GM23338 (cell line): ENCODE measurements at regions not wholly inside any gene's neighbourhood (a gene's known extent, or its start where the extent isn't known, plus 50 kb on each side); places are given as distances from the start of the nearest gene placed in this dataset.

Experiments used
- ATAC-seq: fragments of 200-7000 bp; cut with Tn5 transposase; 3 replicates; pipeline ENCODE4 v1.9.1; 2020
- DNase-seq: peaks from one replicate; pipeline ENCODE4 v3.0.0-alpha.2; 2015; ENCODE audit warnings: low spot score
- H2AFZ ChIP-seq: fragments of 200-600 bp; sonication (generic); 2 replicates; pipeline ENCODE4 v1.8.0; 2016; ENCODE audit warnings: antibody characterized with exemption, mild to moderate bottlenecking, moderate library complexity
- H3F3A ChIP-seq: fragments of 200-600 bp; sonication (generic); replicated peaks from 2 replicates; pipeline ENCODE4 v1.8.0; 2017; ENCODE audit warnings: antibody characterized with exemption, mixed run types, low read depth
- H3K27ac ChIP-seq: fragments of 200-600 bp; sonication (generic); 2 replicates; pipeline ENCODE4 v1.6.1; 2016; ENCODE audit warnings: low read depth
- H3K27me3 ChIP-seq: fragments of 200-600 bp; sonication (generic); 2 replicates; pipeline ENCODE4 v1.8.0; 2016; ENCODE audit warnings: mild to moderate bottlenecking, mixed run types, moderate library complexity; ENCODE audit not compliant: insufficient read depth
- H3K36me3 ChIP-seq: fragments of 200-600 bp; sonication (generic); 2 replicates; pipeline ENCODE4 v1.8.0; 2016; ENCODE audit warnings: mild to moderate bottlenecking; ENCODE audit not compliant: insufficient read depth
- H3K4me1 ChIP-seq: fragments of 200-600 bp; sonication (generic); 2 replicates; pipeline ENCODE4 v1.8.0; 2016; ENCODE audit warnings: mild to moderate bottlenecking, moderate library complexity; ENCODE audit not compliant: insufficient read depth
- H3K4me2 ChIP-seq: fragments of 200-600 bp; sonication (generic); 2 replicates; pipeline ENCODE4 v1.7.1; 2017; ENCODE audit warnings: mixed run types
- H3K4me3 ChIP-seq: fragments of 200-600 bp; sonication (generic); 2 replicates; pipeline ENCODE4 v1.6.1; 2016; ENCODE audit warnings: mixed run types
- H3K79me2 ChIP-seq: fragments of 200-600 bp; sonication (generic); replicated peaks from 2 replicates; pipeline ENCODE4 v1.8.0; 2017; ENCODE audit warnings: mild to moderate bottlenecking; ENCODE audit not compliant: insufficient read depth
- H3K9me2 ChIP-seq: fragments of 200-600 bp; sonication (generic); 2 replicates; pipeline ENCODE4 v1.8.0; 2017; ENCODE audit not compliant: insufficient read depth
- H4K20me1 ChIP-seq: fragments of 200-600 bp; sonication (generic); replicated peaks from 2 replicates; pipeline ENCODE4 v1.8.0; 2017; ENCODE audit warnings: mild to moderate bottlenecking; ENCODE audit not compliant: insufficient read depth
- H3K27ac Mint-ChIP-seq: 2 replicates; pipeline ENCODE4 v1.8.0; 2020; ENCODE audit warnings: inconsistent platforms, mild to moderate bottlenecking, moderate library complexity, mixed read lengths
- H3K27me3 Mint-ChIP-seq: 3 replicates; pipeline ENCODE4 v1.8.0; 2022; ENCODE audit warnings: low read depth, mild to moderate bottlenecking, moderate library complexity, mixed read lengths, inconsistent platforms; ENCODE audit not compliant: insufficient read depth, poor library complexity
- H3K36me3 Mint-ChIP-seq: 3 replicates; pipeline ENCODE4 v1.8.0; 2021; ENCODE audit warnings: low read depth, mild to moderate bottlenecking, inconsistent platforms, moderate library complexity, mixed read lengths
- H3K4me1 Mint-ChIP-seq: 3 replicates; pipeline ENCODE4 v1.8.0; 2020; ENCODE audit warnings: mild to moderate bottlenecking, inconsistent platforms, mixed read lengths
- H3K4me3 Mint-ChIP-seq: 3 replicates; pipeline ENCODE4 v1.8.0; 2021; ENCODE audit warnings: moderate library complexity, mild to moderate bottlenecking, inconsistent platforms, mixed read lengths
- H3K9me3 Mint-ChIP-seq: 3 replicates; pipeline ENCODE4 v1.8.0; 2020; ENCODE audit warnings: moderate library complexity, mild to moderate bottlenecking, inconsistent platforms, mixed read lengths
- CREB1 ChIP-seq: fragments of 250-450 bp; sonication (Bioruptor Pico); IDR thresholded peaks from 2 replicates; pipeline ENCODE4 v1.5.0; 2020; ENCODE audit warnings: low read depth, mild to moderate bottlenecking, moderate library complexity
- CTCF ChIP-seq, 2 experiments: fragments of 200-600 bp in 1 of 2; sonication (generic) in 1 of 2; conservative IDR thresholded peaks; 2 replicates each; pipeline versions ENCODE4 v1.5.1 to v1.6.1; 2016 to 2017; ENCODE audit warnings: antibody characterized with exemption in 2 of 2, low read depth in 2 of 2, mild to moderate bottlenecking in 2 of 2, moderate library complexity in 1 of 2
- ETS1 ChIP-seq: IDR thresholded peaks from 2 replicates; pipeline ENCODE4 v1.6.1; 2016; ENCODE audit warnings: antibody characterized with exemption
- EZH2 ChIP-seq: fragments of 200-600 bp; sonication (generic); IDR thresholded peaks from one replicate; pipeline ENCODE4 v1.8.0; 2017; ENCODE audit warnings: antibody characterized with exemption, mild to moderate bottlenecking, low read depth; ENCODE audit not compliant: unreplicated experiment
- JUNB ChIP-seq: IDR thresholded peaks from one replicate; pipeline ENCODE4 v1.6.1; 2016; ENCODE audit warnings: antibody characterized with exemption; ENCODE audit not compliant: unreplicated experiment
- NANOG ChIP-seq: IDR thresholded peaks from 2 replicates; pipeline ENCODE4 v1.6.1; 2016; ENCODE audit warnings: antibody characterized with exemption, borderline replicate concordance
- POLR2AphosphoS5 ChIP-seq: IDR thresholded peaks from 2 replicates; pipeline ENCODE4 v1.6.1; 2016; ENCODE audit warnings: antibody characterized with exemption, low read depth
- REST ChIP-seq: IDR thresholded peaks from one replicate; pipeline ENCODE4 v1.6.1; 2018; ENCODE audit warnings: antibody characterized with exemption; ENCODE audit not compliant: unreplicated experiment

- Mint-ChIP-seq H3K36me3 (peaks cover 27% of the 10 kb centered on the region), H3K9me3 (peaks cover 95% of the 10 kb centered on the region), H3K4me1 (no peaks in the 10 kb centered on the region)
Observed at GRCh38 chr3:1943395-1944118, 155.1 kb upstream of the CNTN4 start.

More at GRCh38 chr3:1943395-1944118, 155.1 kb upstream of the CNTN4 start:
- Histone ChIP-seq H2AFZ (no peak overlapping the region), H3K36me3 (no peaks in the 10 kb centered on the region), H3K27ac (no peak overlapping the region), H3K4me1 (no peaks in the 10 kb centered on the region), H3K79me2 (no peaks in the 10 kb centered on the region), H3K4me3 (no peak overlapping the region), H3K27me3 (no peaks in the 10 kb centered on the region), H3K4me2 (no peak overlapping the region), H4K20me1 (no peaks in the 10 kb centered on the region), H3F3A (no peaks in the 10 kb centered on the region), H3K9me2 (no peaks in the 10 kb centered on the region)
- ATAC-seq (no peak), DNase-seq (no peak)
- no peak overlapping the region for H3K27ac Mint-ChIP-seq
- peaks cover 6% of the 10 kb centered on the region for H3K27me3 Mint-ChIP-seq
- no peak overlapping the region for H3K4me3 Mint-ChIP-seq
- TF ChIP-seq ETS1 (no peak), JUNB (no peak), EZH2 (no peak), REST (no peak), CREB1 (CRISPR knock-in tag) (no peak), CTCF (conservative IDR thresholded peaks at IDR 0.05; ENCODE audit: low read depth in 2 of 2) (no peak), NANOG (no peak), POLR2AphosphoS5 (no peak)
